SK-N-SH (cell line): ENCODE measurements at regions not wholly inside any gene's neighbourhood (a gene's known extent, or its start where the extent isn't known, plus 50 kb on each side); places are given as distances from the start of the nearest gene placed in this dataset.

Experiments
- CTCF ChIA-PET: fragments of 300-600, 350-600 bp; formaldehyde crosslinking; extraction: SDS; loops from one replicate; lab custom pipeline; 2021; lab: Yijun Ruan, JAX
- POLR2A ChIA-PET: fragments of 350-600 bp; sonication (Branson Sonifier 250); formaldehyde crosslinking; extraction: SDS; loops from one replicate; lab custom pipeline; 2020; ENCODE audit warnings: antibody characterized with exemption, inconsistent platforms; lab: Yijun Ruan, JAX
- DNase-seq: peaks from one replicate; pipeline ENCODE4 v3.0.0; 2012
- H2AFZ ChIP-seq: fragments of 200-600 bp; sonication (generic); 2 replicates; pipeline ENCODE4 v1.8.1; 2016; ENCODE audit warnings: antibody characterized with exemption, mild to moderate bottlenecking, low read depth
- H3F3A ChIP-seq: fragments of 200-600 bp; sonication (generic); replicated peaks from 2 replicates; pipeline ENCODE3; 2016; ENCODE audit warnings: antibody characterized with exemption, mild to moderate bottlenecking; ENCODE audit not compliant: insufficient read depth
- H3K27ac ChIP-seq, 2 experiments: fragments of 200-500 bp in 1 of 2; fragments of 200-600 bp in 1 of 2; sonication (Bioruptor generic) in 1 of 2; sonication (generic), shearing (Covaris generic) in 1 of 2; 2 replicates each; pipeline versions ENCODE4 v1.5.1 to v1.6.1; 2014 to 2016; ENCODE audit warnings: low read depth in 2 of 2, inconsistent platforms in 1 of 2, low read length in 1 of 2, mild to moderate bottlenecking in 1 of 2, mixed read lengths in 1 of 2
- H3K27me3 ChIP-seq: fragments of 200-600 bp; sonication (generic), shearing (Covaris generic); 2 replicates; pipeline ENCODE4 v1.6.1; 2016; ENCODE audit warnings: mixed run types; ENCODE audit not compliant: insufficient read depth
- H3K36me3 ChIP-seq, 2 experiments: fragments of 200-500 bp in 1 of 2; fragments of 200-600 bp in 1 of 2; sonication (Bioruptor generic) in 1 of 2; sonication (generic) in 1 of 2; replicated peaks in 1 of 2; 2 replicates each; pipeline versions ENCODE3 to v1.5.1; 2014 to 2016; ENCODE audit warnings: low read length in 1 of 2, mild to moderate bottlenecking in 1 of 2; ENCODE audit not compliant: insufficient read depth in 2 of 2, control insufficient read depth in 1 of 2
- H3K4me1 ChIP-seq, 2 experiments: fragments of 200-500 bp in 1 of 2; fragments of 200-600 bp in 1 of 2; sonication (Bioruptor generic) in 1 of 2; sonication (generic), shearing (Covaris generic) in 1 of 2; 2 replicates each; pipeline versions ENCODE4 v1.5.1 to v1.6.1; 2014 to 2016; ENCODE audit warnings: low read depth in 1 of 2, low read length in 1 of 2, mixed run types in 1 of 2; ENCODE audit not compliant: insufficient read depth in 2 of 2, control insufficient read depth in 1 of 2
- H3K4me2 ChIP-seq: fragments of 200-600 bp; sonication (generic), shearing (Covaris generic); 2 replicates; pipeline ENCODE4 v1.6.1; 2017; ENCODE audit warnings: mixed run types
- H3K4me3 ChIP-seq, 2 experiments: fragments of 200-500 bp in 1 of 2; fragments of 200-600 bp in 1 of 2; sonication (Bioruptor generic) in 1 of 2; sonication (generic), shearing (Covaris generic) in 1 of 2; 2 replicates each; pipeline versions ENCODE4 v1.5.1 to v1.8.1; 2014 to 2016; ENCODE audit warnings: low read depth in 2 of 2, inconsistent platforms in 1 of 2, low read length in 1 of 2, mild to moderate bottlenecking in 1 of 2, mixed read lengths in 1 of 2, moderate library complexity in 1 of 2
- H3K79me2 ChIP-seq: fragments of 200-600 bp; sonication (generic); 2 replicates; pipeline ENCODE4 v1.8.1; 2017; ENCODE audit warnings: mild to moderate bottlenecking; ENCODE audit not compliant: insufficient read depth
- H3K9ac ChIP-seq: fragments of 200-600 bp; sonication (generic); 2 replicates; pipeline ENCODE4 v1.6.1; 2017; ENCODE audit warnings: mixed run types
- H3K9me2 ChIP-seq: fragments of 200-600 bp; sonication (generic); 2 replicates; pipeline ENCODE4 v1.6.1; 2017; ENCODE audit warnings: mixed run types
- H3K9me3 ChIP-seq: fragments of 200-600 bp; sonication (generic); 2 replicates; pipeline ENCODE4 v1.6.1; 2017; ENCODE audit warnings: mixed run types, mild to moderate bottlenecking, moderate library complexity
- H4K20me1 ChIP-seq: fragments of 200-600 bp; sonication (generic); 2 replicates; pipeline ENCODE4 v1.6.1; 2017; ENCODE audit warnings: mild to moderate bottlenecking, mixed run types; ENCODE audit not compliant: insufficient read depth
- ELF1 ChIP-seq: IDR thresholded peaks from 2 replicates; pipeline ENCODE4 v1.4.0; 2012
- EP300 ChIP-seq, 2 experiments: IDR thresholded peaks; 2 replicates each; pipeline versions ENCODE4 v1.4.0 to v1.6.1; 2012; ENCODE audit warnings: borderline replicate concordance in 1 of 2, low read depth in 1 of 2, low read length in 1 of 2
- FOXM1 ChIP-seq: IDR thresholded peaks from 2 replicates; pipeline ENCODE4 v1.4.0; 2012; ENCODE audit warnings: low read depth, mild to moderate bottlenecking
- JUND ChIP-seq: IDR thresholded peaks from 2 replicates; pipeline ENCODE4 v1.4.0; 2012
- NFIC ChIP-seq: IDR thresholded peaks from 2 replicates; pipeline ENCODE4 v1.4.0; 2012; ENCODE audit warnings: borderline replicate concordance
- NRF1 ChIP-seq: IDR thresholded peaks from 2 replicates; pipeline ENCODE4 v1.6.1; 2012; ENCODE audit warnings: low read depth, mild to moderate bottlenecking, low read length
- RAD21 ChIP-seq: IDR thresholded peaks from 2 replicates; pipeline ENCODE4 v1.6.1; 2012; ENCODE audit warnings: mild to moderate bottlenecking, low read length
- RCOR1 ChIP-seq: fragments of 150-350 bp; IDR thresholded peaks from 2 replicates; pipeline ENCODE4 v1.6.1; 2017; ENCODE audit warnings: antibody characterized with exemption, low read length
- SMC3 ChIP-seq: IDR thresholded peaks from 2 replicates; pipeline ENCODE4 v1.6.1; 2012; ENCODE audit warnings: low read depth, low read length, improper control_type of control experiment
- TAF1 ChIP-seq: IDR thresholded peaks from 2 replicates; pipeline ENCODE4 v1.6.1; 2012; ENCODE audit warnings: low read depth, mild to moderate bottlenecking, low read length, moderate library complexity, borderline replicate concordance
- TEAD4 ChIP-seq: IDR thresholded peaks from 2 replicates; pipeline ENCODE4 v1.4.0; 2012; ENCODE audit warnings: mild to moderate bottlenecking, borderline replicate concordance; ENCODE audit not compliant: insufficient read depth
- YY1 ChIP-seq: IDR thresholded peaks from 2 replicates; pipeline ENCODE4 v1.4.0; 2012; ENCODE audit warnings: low read depth, mild to moderate bottlenecking
- WGBS: methylation state at CpG from one replicate; pipeline ENCODE4 v1.1.6; 2017; ENCODE audit warnings: low lambda C conversion rate; 5-methylcytosine and 5-hydroxymethylcytosine counted together
- TF ChIP-seq, protein P1 (sequence below): IDR thresholded peaks from 2 replicates; pipeline ENCODE4; 2012
- TF ChIP-seq, protein P2 (sequence below): fragments of 150-350 bp; IDR thresholded peaks from 2 replicates; pipeline ENCODE4 v1.6.1; 2017; ENCODE audit warnings: antibody characterized with exemption, low read length, low read depth, borderline replicate concordance
- TF ChIP-seq, protein P3 (sequence below): fragments of 150-350 bp; IDR thresholded peaks from 2 replicates; pipeline ENCODE4 v1.6.1; 2016; ENCODE audit warnings: mild to moderate bottlenecking, low read depth, low read length
- TF ChIP-seq, protein P4 (sequence below): IDR thresholded peaks from 2 replicates; pipeline ENCODE4 v1.4.0; 2012; ENCODE audit warnings: low read depth, borderline replicate concordance
- TF ChIP-seq, protein P5 (sequence below): IDR thresholded peaks from 2 replicates; pipeline ENCODE4 v1.4.0; 2012; ENCODE audit warnings: low read depth, borderline replicate concordance

DNA sequence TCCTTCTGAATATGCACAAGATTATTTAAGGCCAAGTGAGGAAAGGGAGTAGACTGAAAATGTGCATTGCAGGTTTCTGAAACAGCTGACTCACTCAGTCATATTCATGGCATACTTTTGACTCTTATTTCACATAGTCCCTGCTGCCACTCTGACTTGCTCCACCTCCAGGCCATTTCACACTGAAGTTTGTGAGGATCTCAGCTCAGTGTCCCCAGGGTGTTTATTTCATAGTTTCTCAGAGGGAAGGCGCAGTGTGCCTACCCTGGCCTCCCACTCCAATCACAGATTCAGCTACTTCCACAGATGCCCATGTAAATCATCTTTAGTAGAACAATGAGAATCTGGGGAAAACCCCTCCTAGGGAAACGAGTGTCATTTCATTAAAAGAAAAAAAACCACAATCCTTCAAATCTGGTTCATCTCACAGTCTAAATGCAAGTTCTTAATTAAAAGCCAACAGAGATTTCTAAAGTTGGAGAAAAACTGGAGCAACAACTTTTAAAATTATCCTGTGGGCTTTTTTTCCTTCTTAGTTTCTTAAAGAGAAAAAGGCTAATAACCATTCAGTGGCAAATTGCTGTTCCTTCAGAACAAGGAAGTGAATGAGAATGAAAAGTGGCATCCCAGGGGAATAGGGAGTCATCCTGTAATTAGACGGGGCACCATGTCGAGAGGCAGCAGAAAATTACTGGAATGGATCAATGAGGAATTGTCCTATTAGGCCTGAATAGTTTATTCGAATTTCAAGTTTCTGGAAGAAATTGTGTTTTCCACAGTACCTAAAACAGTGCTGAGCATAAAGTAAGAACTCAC lies 133.6 kb downstream of the TFAP2B start:
- no peaks in the 10 kb centered on the region for H3F3A ChIP-seq
- no peaks in the 10 kb centered on the region for H3K9me3 ChIP-seq
- no peak overlapping the region for H3K4me3 ChIP-seq
- no peak overlapping the region for H3K9ac ChIP-seq
- H3K27me3 ChIP-seq = no peaks in the 10 kb centered on the region
- H3K4me2 ChIP-seq = no peak overlapping the region
- H2AFZ ChIP-seq = 0 out of 2 replicates have a peak overlapping the region, but pooled peaks have one; percentile 3
- peaks cover 3 to 10% of the 10 kb centered on the region in 2 experiments; a peak in 2 of 4 replicates for H3K4me1 ChIP-seq
- no peak for DNase-seq
- CTCF ChIA-PET = no interaction called here
- H3K36me3 ChIP-seq = no peaks in the 10 kb centered on the region
- POLR2A ChIA-PET = no interaction called here
- TF ChIP-seq, protein P1, sequence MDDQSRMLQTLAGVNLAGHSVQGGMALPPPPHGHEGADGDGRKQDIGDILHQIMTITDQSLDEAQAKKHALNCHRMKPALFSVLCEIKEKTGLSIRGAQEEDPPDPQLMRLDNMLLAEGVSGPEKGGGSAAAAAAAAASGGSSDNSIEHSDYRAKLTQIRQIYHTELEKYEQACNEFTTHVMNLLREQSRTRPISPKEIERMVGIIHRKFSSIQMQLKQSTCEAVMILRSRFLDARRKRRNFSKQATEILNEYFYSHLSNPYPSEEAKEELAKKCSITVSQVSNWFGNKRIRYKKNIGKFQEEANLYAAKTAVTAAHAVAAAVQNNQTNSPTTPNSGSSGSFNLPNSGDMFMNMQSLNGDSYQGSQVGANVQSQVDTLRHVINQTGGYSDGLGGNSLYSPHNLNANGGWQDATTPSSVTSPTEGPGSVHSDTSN = no peak
- 37% methylated on average over 5 of the region's 5 CpGs for WGBS
- no peaks in the 10 kb centered on the region for H4K20me1 ChIP-seq
- H3K79me2 ChIP-seq = no peaks in the 10 kb centered on the region
- no peak overlapping the region for H3K27ac ChIP-seq
- no peaks in the 10 kb centered on the region for H3K9me2 ChIP-seq

DNA sequence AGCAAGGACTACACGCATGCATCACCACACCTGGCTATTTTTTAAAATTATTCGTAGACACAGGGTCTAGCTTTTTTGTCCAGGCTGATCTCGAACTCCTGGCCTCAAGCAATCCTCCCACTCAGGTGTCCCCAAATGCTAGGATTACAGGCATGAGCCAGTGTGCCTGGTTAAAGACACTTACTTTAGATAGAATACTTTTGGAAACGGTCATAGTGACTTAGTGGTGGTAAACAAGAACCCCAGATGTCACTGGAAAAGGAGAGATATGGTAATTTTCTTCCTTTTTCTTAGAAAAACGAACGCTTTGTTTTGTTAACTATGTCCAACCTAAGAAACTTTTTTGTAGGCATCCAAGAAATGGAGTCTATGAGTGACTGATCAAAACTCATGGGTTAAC lies 137.3 kb downstream of the TFAP2B start:
- Histone ChIP-seq H3K27me3 (no peaks in the 10 kb centered on the region), H3K79me2 (no peaks in the 10 kb centered on the region), H3K4me1 (peaks cover 9 to 10% of the 10 kb centered on the region in 2 experiments; a peak in 3 of 4 replicates), H3K27ac (no peak overlapping the region), H2AFZ (no peak overlapping the region), H3K36me3 (no peaks in the 10 kb centered on the region), H3K9ac (no peak overlapping the region), H3K9me2 (no peaks in the 10 kb centered on the region), H3K4me3 (no peak overlapping the region), H3F3A (no peaks in the 10 kb centered on the region), H3K4me2 (no peak overlapping the region), H3K9me3 (no peaks in the 10 kb centered on the region), H4K20me1 (no peaks in the 10 kb centered on the region)
- CTCF ChIA-PET = no interaction called here
- no peak for DNase-seq
- POLR2A ChIA-PET = no interaction called here
- WGBS = 44% methylated on average over 6 of the region's 6 CpGs
- TF ChIP-seq, protein P2, sequence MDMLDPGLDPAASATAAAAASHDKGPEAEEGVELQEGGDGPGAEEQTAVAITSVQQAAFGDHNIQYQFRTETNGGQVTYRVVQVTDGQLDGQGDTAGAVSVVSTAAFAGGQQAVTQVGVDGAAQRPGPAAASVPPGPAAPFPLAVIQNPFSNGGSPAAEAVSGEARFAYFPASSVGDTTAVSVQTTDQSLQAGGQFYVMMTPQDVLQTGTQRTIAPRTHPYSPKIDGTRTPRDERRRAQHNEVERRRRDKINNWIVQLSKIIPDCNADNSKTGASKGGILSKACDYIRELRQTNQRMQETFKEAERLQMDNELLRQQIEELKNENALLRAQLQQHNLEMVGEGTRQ = no peak
- TF ChIP-seq FOXM1 = no peak
- no peak for TF ChIP-seq TEAD4
- TF ChIP-seq, protein P1 = no peak
- TF ChIP-seq, protein P3, sequence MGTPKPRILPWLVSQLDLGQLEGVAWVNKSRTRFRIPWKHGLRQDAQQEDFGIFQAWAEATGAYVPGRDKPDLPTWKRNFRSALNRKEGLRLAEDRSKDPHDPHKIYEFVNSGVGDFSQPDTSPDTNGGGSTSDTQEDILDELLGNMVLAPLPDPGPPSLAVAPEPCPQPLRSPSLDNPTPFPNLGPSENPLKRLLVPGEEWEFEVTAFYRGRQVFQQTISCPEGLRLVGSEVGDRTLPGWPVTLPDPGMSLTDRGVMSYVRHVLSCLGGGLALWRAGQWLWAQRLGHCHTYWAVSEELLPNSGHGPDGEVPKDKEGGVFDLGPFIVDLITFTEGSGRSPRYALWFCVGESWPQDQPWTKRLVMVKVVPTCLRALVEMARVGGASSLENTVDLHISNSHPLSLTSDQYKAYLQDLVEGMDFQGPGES = no peak
- TF ChIP-seq, protein P4, sequence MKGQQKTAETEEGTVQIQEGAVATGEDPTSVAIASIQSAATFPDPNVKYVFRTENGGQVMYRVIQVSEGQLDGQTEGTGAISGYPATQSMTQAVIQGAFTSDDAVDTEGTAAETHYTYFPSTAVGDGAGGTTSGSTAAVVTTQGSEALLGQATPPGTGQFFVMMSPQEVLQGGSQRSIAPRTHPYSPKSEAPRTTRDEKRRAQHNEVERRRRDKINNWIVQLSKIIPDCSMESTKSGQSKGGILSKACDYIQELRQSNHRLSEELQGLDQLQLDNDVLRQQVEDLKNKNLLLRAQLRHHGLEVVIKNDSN = no peak
- TF ChIP-seq RAD21 = no peak
- no peak for TF ChIP-seq SMC3
- no peak for TF ChIP-seq TAF1
- TF ChIP-seq NRF1 = no peak
- TF ChIP-seq EP300 (IDR thresholded peaks at IDR 0.05; ENCODE audit: borderline replicate concordance in 1 of 2, low read depth in 1 of 2, low read length in 1 of 2) = no peak
- no peak for TF ChIP-seq ELF1
- TF ChIP-seq, protein P5, sequence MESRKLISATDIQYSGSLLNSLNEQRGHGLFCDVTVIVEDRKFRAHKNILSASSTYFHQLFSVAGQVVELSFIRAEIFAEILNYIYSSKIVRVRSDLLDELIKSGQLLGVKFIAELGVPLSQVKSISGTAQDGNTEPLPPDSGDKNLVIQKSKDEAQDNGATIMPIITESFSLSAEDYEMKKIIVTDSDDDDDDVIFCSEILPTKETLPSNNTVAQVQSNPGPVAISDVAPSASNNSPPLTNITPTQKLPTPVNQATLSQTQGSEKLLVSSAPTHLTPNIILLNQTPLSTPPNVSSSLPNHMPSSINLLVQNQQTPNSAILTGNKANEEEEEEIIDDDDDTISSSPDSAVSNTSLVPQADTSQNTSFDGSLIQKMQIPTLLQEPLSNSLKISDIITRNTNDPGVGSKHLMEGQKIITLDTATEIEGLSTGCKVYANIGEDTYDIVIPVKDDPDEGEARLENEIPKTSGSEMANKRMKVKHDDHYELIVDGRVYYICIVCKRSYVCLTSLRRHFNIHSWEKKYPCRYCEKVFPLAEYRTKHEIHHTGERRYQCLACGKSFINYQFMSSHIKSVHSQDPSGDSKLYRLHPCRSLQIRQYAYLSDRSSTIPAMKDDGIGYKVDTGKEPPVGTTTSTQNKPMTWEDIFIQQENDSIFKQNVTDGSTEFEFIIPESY = no peak
- no peak for TF ChIP-seq NFIC
- TF ChIP-seq YY1 = no peak
- no peak for TF ChIP-seq JUND
- TF ChIP-seq RCOR1 = no peak
